Kidney (tissue), 13 donors: ENCODE measurements at regions not wholly inside any gene's neighbourhood (a gene's known extent, or its start where the extent isn't known, plus 50 kb on each side); places are given as distances from the start of the nearest gene placed in this dataset.

Source experiments
- DNase-seq, 5 donors: peaks; one replicate each; pipeline ENCODE4 v3.0.0-alpha.2; 2013 to 2020
- FAIRE-seq: peaks from 2 replicates; lab custom pipeline; 2012; peaks lifted over from hg19 to GRCh38; lab: Jason Lieb, UNC
- H3K27ac ChIP-seq, 2 donors: one replicate each; pipeline ENCODE4 v1.7.0; 2013; ENCODE audit warnings: low read depth in 2 of 2, low read length in 2 of 2, inconsistent platforms in 1 of 2
- H3K27me3 ChIP-seq: one replicate; pipeline ENCODE4 v1.7.1; 2013; ENCODE audit warnings: low read length, inconsistent platforms; ENCODE audit not compliant: control insufficient read depth, insufficient read depth
- H3K36me3 ChIP-seq, 3 donors: one replicate each; pipeline versions ENCODE4 v1.7.0 to v1.7.1; 2013; ENCODE audit warnings: low read length in 3 of 3, control low read depth in 1 of 3, inconsistent platforms in 1 of 3; ENCODE audit not compliant: insufficient read depth in 3 of 3, control insufficient read depth in 2 of 3
- H3K4me1 ChIP-seq, 3 donors: one replicate each; pipeline versions ENCODE4 v1.7.0 to v1.7.1; 2013; ENCODE audit warnings: low read length in 3 of 3, inconsistent platforms in 1 of 3, low read depth in 1 of 3; ENCODE audit not compliant: control insufficient read depth in 2 of 3, insufficient read depth in 2 of 3
- H3K4me3 ChIP-seq, 3 donors: one replicate each; pipeline versions ENCODE4 v1.7.0 to v1.8.1; 2013; ENCODE audit warnings: low read length in 3 of 3, control low read depth in 1 of 3, inconsistent platforms in 1 of 3
- H3K9ac ChIP-seq, 3 donors: one replicate each; pipeline versions ENCODE4 v1.7.0 to v1.7.1; 2013; ENCODE audit warnings: low read length in 3 of 3, control low read depth in 1 of 3, inconsistent platforms in 1 of 3
- H3K9me3 ChIP-seq, 3 donors: one replicate each; pipeline versions ENCODE4 v1.7.0 to v1.7.1; 2013; ENCODE audit warnings: low read length in 3 of 3, control low read depth in 1 of 3, inconsistent platforms in 1 of 3; ENCODE audit not compliant: control insufficient read depth in 2 of 3, insufficient read depth in 1 of 3
- intact Hi-C: fragments of 100-400 bp; cut with DNase I; formaldehyde crosslinking; loops from one replicate; pipeline ENCODE4 v1.11.1; 2022
- TF ChIP-seq, protein P1 (sequence below): IDR thresholded peaks from 3 replicates; pipeline ENCODE4 v1.5.1; 2012; ENCODE audit warnings: mild to moderate bottlenecking, moderate library complexity, borderline replicate concordance; ENCODE audit not compliant: insufficient read depth; ENCODE audit errors: extremely low read depth
- donor health status: control.
- donor health status: control.
- donor health status: control.
- donor health status: control.
- donor health status: control.
- donor health status: DM: yes; HTN: yes; CAD: no.
- donor health status: Normal renal cell carcinoma (clear cell type).

GRCh38 chr6:156131221-156131903 is 645.8 kb upstream of the ARID1B start:
- TF ChIP-seq, protein P1, sequence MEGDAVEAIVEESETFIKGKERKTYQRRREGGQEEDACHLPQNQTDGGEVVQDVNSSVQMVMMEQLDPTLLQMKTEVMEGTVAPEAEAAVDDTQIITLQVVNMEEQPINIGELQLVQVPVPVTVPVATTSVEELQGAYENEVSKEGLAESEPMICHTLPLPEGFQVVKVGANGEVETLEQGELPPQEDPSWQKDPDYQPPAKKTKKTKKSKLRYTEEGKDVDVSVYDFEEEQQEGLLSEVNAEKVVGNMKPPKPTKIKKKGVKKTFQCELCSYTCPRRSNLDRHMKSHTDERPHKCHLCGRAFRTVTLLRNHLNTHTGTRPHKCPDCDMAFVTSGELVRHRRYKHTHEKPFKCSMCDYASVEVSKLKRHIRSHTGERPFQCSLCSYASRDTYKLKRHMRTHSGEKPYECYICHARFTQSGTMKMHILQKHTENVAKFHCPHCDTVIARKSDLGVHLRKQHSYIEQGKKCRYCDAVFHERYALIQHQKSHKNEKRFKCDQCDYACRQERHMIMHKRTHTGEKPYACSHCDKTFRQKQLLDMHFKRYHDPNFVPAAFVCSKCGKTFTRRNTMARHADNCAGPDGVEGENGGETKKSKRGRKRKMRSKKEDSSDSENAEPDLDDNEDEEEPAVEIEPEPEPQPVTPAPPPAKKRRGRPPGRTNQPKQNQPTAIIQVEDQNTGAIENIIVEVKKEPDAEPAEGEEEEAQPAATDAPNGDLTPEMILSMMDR = no peak
- no peaks in the 10 kb centered on the region for H3K4me1 ChIP-seq
- H3K4me3 ChIP-seq = no peak overlapping the region
- peaks cover 0 to 4% (median 0%) of the 10 kb centered on the region in 3 donors for H3K9me3 ChIP-seq
- H3K9ac ChIP-seq = no peak overlapping the region
- intact Hi-C loops = no loop called here
- no peaks in the 10 kb centered on the region for H3K27me3 ChIP-seq
- DNase-seq = no peak
- H3K36me3 ChIP-seq = no peaks in the 10 kb centered on the region
- H3K27ac ChIP-seq = no peak overlapping the region
- no peak for FAIRE-seq

DNA sequence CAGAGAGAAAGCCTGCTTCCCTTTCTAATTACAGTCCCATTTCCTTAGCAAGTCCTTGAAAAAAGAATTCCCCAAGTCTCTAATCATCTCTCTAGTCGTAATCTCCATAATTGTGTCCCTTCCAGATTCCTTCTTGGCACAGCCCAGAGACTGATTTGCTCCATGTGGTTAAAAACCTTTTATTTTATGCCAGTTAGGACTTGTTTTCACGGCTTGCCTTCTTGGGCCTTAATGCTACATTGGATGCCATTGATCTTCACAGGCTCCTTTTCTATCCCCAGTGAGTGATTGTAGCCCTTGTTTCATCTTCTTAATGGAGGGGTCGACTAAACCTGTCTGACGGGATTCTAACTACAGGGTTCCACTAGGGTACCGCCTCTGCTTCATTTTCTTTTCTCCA is 650.6 kb upstream of the ARID1B start:
- intact Hi-C loops = no loop called here
- H3K36me3 ChIP-seq = no peaks in the 10 kb centered on the region
- TF ChIP-seq, protein P1 = no peak
- H3K4me3 ChIP-seq = no peak overlapping the region
- no peaks in the 10 kb centered on the region for H3K9me3 ChIP-seq
- no peak overlapping the region for H3K27ac ChIP-seq
- no peaks in the 10 kb centered on the region for H3K4me1 ChIP-seq
- H3K27me3 ChIP-seq = no peaks in the 10 kb centered on the region
- FAIRE-seq = no peak
- DNase-seq = no peak
- no peak overlapping the region for H3K9ac ChIP-seq

- FAIRE-seq = no peak
- Histone ChIP-seq H3K27me3 (no peaks in the 10 kb centered on the region), H3K4me1 (no peaks in the 10 kb centered on the region), H3K9me3 (no peaks in the 10 kb centered on the region), H3K4me3 (no peak overlapping the region), H3K9ac (no peak overlapping the region), H3K27ac (no peak overlapping the region), H3K36me3 (no peaks in the 10 kb centered on the region)
- DNase-seq = no peak
- intact Hi-C loops = no loop called here
- TF ChIP-seq, protein P1 = no peak
These were observed 651.3 kb upstream of the ARID1B start for GRCh38 chr6:156125844-156126243.

- intact Hi-C loops = no loop called here
- no peaks in the 10 kb centered on the region for H3K9me3 ChIP-seq
- no peak overlapping the region for H3K27ac ChIP-seq
- no peaks in the 10 kb centered on the region for H3K27me3 ChIP-seq
- TF ChIP-seq, protein P1 = no peak
- H3K36me3 ChIP-seq = no peaks in the 10 kb centered on the region
- FAIRE-seq (no peak), DNase-seq (no peak)
- no peak overlapping the region for H3K9ac ChIP-seq
- H3K4me1 ChIP-seq = no peaks in the 10 kb centered on the region
- H3K4me3 ChIP-seq = no peak overlapping the region
These were observed 653.4 kb upstream of the ARID1B start for GRCh38 chr6:156123731-156124130.
